COLO668 (cell line): ENCODE measurements at regions not wholly inside any gene's neighbourhood (a gene's known extent, or its start where the extent isn't known, plus 50 kb on each side); places are given as distances from the start of the nearest gene placed in this dataset.
"Not testable (repeated sequence)": the region's sequence is repeated elsewhere in the genome, so short reads cannot be mapped to it uniquely, and the experiment has no call there.

ENCODE experiments used
- DNase-seq: peaks from one replicate; lab custom pipeline; 2025; ENCODE audit not compliant: unreplicated experiment; lab: John Stamatoyannopoulos, UW

DNA sequence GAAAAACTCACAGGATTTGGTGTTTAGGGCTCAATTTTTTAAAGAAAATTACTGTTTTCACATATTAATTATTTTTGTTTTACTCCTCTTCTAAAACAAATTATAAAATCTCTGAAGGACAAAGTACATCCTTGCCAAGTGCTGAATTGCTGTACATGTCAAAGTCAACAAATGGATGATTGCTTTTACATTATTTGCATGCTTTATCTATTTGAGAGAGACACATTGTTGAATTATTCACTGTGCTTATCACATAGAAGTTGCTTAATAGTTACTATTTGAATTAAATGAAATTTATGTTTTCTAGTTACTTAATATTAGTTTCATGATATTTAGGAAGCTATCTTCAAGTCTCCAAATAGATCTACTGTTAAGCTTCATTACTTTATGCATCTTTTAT, 318.6 kb upstream of the PTCHD4 start:
- DNase-seq: no peak

DNA sequence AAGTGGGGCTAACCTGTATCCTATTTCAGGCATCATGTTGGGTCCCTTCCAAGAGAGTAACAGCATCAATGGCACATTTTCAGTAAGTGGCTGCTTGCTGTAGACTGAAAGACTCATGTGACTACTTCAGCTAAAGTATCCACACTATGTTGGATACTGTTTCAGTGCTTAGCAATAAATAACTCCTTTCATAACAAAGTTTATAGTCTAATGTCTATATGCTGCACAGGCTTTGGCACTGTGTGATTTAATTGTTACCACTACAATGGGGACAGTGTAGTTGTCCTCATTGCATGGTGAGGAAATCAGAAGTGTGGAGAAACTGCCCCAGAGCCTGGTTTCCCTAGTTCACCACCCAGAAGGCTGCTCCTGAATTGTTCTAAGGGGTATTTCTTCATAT, 318.0 kb upstream of the PTCHD4 start:
- DNase-seq: peak; percentile 42

DNA sequence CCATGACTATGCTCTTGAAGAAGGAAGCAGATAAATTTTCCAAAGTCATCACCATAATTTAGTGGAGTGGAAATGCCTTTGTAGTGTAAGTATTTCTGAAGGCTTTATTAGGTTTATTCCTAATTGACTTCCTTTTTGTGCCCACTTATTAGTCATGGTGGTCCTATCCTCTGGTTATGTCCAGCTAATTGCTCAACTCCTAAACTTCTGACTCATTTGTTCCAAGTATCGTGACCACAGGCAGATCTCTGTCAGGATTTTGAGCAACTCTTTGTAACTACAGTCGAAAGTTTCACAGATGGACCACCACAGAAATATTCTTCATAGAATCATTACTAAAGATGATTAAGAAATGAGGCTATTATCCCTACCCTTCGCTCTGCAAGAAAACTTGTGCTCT, 315.6 kb upstream of the PTCHD4 start:
- no peak for DNase-seq

- DNase-seq: no peak
These were observed 312.8 kb upstream of the PTCHD4 start for GRCh38 chr6:48423640-48424365.

DNA sequence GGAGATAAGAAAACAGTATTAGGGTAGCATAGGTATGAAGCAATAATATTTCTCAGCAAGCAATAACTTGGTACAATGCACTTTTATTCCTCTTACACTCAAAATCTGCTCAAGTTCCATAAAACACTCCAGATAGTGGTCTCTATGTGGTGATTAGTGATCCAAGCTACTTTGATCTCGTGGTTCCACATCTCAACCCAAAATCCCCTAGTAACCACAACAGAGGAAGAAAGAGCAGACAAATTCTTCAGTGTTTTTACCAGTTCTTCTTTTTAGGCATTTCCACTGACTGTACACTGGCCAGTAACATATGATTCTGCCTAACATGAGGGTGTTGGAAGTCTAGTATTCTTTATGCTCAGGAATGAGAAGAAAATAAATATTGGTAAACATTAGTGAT, 309.0 kb upstream of the PTCHD4 start:
- DNase-seq: no peak

- no peak for DNase-seq
These were observed 306.9 kb upstream of the PTCHD4 start for GRCh38 chr6:48417927-48418326.

DNA sequence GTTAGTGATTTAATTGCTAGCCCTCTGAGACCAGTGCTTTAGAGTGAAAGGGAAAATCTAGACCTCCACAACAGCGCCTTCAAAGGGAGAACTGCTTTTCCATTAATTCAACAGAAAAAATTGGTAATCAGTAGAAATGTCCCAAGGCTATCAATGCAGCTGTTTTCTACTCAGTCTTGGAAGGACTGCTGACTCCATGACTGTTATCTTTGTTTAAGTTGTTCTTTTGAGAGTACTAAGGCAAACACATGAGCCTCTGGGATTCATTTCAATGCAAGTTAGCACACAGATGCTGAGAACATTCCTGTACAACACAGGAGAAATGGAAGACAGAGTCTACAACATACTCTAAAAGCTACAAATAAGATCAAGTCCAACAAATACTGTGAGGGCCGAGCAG, 301.7 kb upstream of the PTCHD4 start:
- DNase-seq: no peak

GRCh38 chr6:48404927-48405326, 293.9 kb upstream of the PTCHD4 start:
- no peak for DNase-seq

DNA sequence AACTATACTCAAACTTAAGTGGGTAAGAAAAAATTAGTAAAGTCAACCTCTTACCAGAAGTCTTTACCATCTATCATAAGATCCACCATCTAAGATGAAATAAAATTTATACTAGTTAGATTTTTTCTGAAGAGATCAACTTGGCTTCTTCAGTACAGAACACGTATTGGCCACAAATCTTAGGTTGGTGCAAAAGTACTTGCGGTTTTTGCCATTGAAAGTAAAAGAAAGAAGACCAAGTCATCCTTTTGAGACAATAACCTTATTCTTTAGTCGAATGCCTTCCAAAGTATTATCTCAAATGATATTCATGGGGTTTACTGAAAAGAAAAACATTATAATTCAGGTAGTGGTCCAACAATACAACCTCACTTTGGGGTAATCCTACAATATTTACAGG, 292.6 kb upstream of the PTCHD4 start:
- no peak for DNase-seq

DNA sequence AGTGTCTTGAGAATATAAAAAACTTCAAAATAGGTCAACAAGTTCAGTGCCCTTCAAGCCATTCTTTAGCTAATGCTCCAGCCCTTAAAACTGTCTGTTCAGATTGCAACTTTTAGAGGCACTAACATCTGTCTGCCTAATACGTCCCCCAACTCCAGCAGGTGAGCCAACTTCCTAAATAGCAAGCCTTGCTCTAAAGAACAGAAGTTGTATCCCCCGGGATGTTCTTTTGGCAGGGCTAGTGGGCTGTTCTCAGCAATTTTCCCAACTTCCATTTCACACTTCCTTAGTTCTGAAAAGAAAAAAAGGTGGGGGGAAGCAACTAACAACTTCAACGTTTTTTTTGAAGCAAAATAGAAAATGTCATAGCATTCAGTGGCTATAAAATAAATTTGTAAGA, 290.0 kb upstream of the PTCHD4 start:
- no peak for DNase-seq

GRCh38 chr6:48397887-48398286, 286.9 kb upstream of the PTCHD4 start:
- DNase-seq: no peak

GRCh38 chr6:48389146-48390043, 278.4 kb upstream of the PTCHD4 start:
- no peak for DNase-seq

DNA sequence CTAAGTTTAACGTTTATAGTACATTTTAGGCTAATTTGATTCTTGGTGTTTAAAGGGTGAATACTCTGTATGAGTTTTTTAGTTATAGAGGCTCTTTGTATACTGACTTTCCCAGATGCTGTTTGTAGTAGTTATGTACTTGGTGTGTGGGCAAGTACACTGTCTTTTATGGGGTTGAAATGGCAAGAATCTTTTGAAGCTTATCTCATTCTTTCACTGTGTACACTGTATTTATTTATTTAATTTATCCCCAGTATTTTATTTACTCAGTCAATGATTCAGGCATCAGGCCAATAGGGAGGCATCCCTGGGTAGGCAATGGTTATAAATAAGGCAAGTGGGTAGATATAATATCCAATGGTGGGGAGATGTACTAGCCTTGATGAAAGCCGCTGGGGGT, 277.0 kb upstream of the PTCHD4 start:
- DNase-seq: no peak

- no peak for DNase-seq
These were observed 267.9 kb upstream of the PTCHD4 start for GRCh38 chr6:48378884-48379407.

DNA sequence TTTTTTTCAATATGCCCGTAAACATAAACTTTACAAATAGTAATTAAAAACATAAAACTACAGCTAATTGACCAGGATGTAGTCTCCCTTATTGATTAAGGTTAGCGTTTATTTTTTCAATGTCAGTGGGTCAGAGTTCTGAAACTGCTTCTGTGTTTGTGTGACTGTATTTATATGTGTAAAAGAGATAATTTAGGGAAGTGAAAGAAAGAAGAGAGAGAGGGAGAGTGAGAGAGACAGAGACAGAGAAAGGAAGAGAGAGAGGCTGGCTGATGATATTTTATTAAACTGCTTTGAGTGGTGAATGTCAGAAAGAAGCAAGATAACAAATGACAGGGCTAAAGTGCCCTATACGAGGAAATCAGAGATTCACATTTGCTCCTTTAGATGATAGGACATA, 266.1 kb upstream of the PTCHD4 start:
- DNase-seq: no peak

- DNase-seq: not testable (repeated sequence)
These were observed 260.2 kb upstream of the PTCHD4 start for GRCh38 chr6:48371226-48371625.

DNA sequence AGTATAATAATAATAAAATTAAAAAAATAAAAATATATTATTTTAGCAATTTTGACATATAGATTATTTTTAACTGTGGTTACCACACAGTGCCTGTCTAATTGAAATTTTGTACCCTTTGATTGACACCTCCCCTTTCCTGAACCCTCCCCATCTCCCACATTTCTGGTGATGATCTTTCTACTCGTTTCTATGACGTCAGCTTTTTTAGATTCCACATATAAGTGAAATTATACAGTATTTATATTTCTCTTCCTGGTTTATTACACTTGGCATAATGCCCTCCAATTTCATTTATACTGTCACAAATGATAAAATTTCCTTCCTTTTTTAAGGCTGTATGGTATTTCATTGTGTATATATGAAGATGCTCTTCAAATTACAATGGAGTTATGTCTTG, 258.1 kb upstream of the PTCHD4 start:
- DNase-seq: no peak

DNA sequence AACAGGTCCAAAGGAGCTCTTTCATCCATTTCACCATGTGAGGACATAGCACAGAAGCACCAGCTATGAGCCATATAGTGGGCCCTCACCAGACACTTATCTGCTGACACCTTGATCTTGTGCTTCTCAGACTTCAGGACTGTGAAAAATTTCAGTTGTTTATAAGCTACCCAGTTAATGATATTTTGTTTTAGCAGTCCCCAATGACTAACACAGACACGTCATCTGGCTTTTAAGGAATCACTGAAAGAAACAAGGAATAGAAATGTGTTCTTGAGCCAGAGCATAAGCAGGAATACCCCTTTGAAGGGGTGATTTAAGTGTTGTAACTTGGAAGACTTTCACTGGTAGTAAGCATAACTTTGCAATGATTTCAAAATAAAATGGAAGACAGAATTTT, 214.7 kb upstream of the PTCHD4 start:
- no peak for DNase-seq

DNA sequence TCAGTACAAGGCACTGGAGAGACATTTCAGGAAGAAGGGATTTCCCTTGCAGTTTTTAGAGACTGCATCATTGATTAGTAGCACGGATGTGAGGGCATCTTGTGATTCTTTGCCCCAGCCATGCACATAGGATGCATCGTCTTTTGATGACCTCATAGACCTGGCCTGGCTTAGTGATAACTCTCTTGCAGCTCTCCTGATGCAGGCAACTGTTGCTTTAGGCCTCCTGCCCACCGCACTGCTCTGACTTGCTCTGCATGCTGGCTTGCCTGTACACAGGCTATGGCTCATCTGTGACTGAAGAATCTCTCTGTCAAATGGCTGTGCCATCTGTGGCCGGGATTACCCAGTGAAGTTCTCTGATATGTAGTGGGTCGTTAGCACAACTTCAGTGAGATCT, 207.7 kb upstream of the PTCHD4 start:
- no peak for DNase-seq

- no peak for DNase-seq
These were observed 204.9 kb upstream of the PTCHD4 start for GRCh38 chr6:48315915-48316314.

GRCh38 chr6:48315051-48315719, 204.2 kb upstream of the PTCHD4 start:
- DNase-seq: no peak

- DNase-seq: no peak
These were observed 200.3 kb upstream of the PTCHD4 start for GRCh38 chr6:48311301-48311700.
